GM12878 (cell line): ENCODE measurements at regions not wholly inside any gene's neighbourhood (a gene's known extent, or its start where the extent isn't known, plus 50 kb on each side); places are given as distances from the start of the nearest gene placed in this dataset.

Source experiments
- ATAC-seq: fragments of 200-7000 bp; cut with Tn5 transposase; 3 replicates; pipeline ENCODE4 v1.9.1; 2020; ENCODE audit warnings: mild to moderate bottlenecking, moderate library complexity
- BruUV-seq: library from RNA; stranded (reverse); fragments of 400-500 nt; replicated peaks from 2 replicates; lab custom pipeline; 2021; lab: Mats Ljungman, UMichigan
- CTCF ChIA-PET: fragments of 300-600 bp; sonication (Branson Sonifier 250); formaldehyde crosslinking; extraction: SDS; loops from one replicate; lab custom pipeline; 2021; ENCODE audit warnings: inconsistent platforms; lab: Yijun Ruan, JAX
- POLR2A ChIA-PET: fragments of 350-600 bp; formaldehyde crosslinking; extraction: SDS; loops from one replicate; lab custom pipeline; 2021; ENCODE audit warnings: inconsistent platforms; lab: Charles Lee
- RAD21 ChIA-PET: fragments of 300-600 bp; sonication (Branson Sonifier 250); formaldehyde crosslinking; loops from one replicate; lab custom pipeline; 2023; ENCODE audit warnings: antibody characterized with exemption; ENCODE audit not compliant: unreplicated experiment; lab: Charles Lee
- SMC1A ChIA-PET: fragments of 300-600 bp; sonication (Branson Sonifier 250); formaldehyde crosslinking; loops from one replicate; lab custom pipeline; 2023; ENCODE audit not compliant: unreplicated experiment, uncharacterized antibody; lab: Charles Lee
- DNase-seq: peaks from one replicate; pipeline ENCODE4 v3.0.0-alpha.2; 2011; ENCODE audit warnings: low read depth, low spot score
- FAIRE-seq: peaks from 3 replicates; lab custom pipeline; 2011; peaks lifted over from hg19 to GRCh38; lab: Jason Lieb, UNC
- H2AFZ ChIP-seq: 2 replicates; pipeline ENCODE4 v1.6.0; 2011; ENCODE audit warnings: low read depth, low read length, control low read depth; ENCODE audit not compliant: control insufficient read depth
- H3K27ac ChIP-seq: 2 replicates; pipeline ENCODE4 v1.5.1; 2011; ENCODE audit warnings: control low read depth; ENCODE audit not compliant: control insufficient read depth, insufficient read depth
- H3K27me3 ChIP-seq, 2 experiments: replicated peaks in 1 of 2; 2 replicates each; pipeline versions ENCODE4 v1.6.0 to v1.6.1; 2011; ENCODE audit warnings: low read length in 1 of 2; ENCODE audit not compliant: control insufficient read depth in 2 of 2, insufficient read depth in 2 of 2
- H3K36me3 ChIP-seq, 2 experiments: 2 replicates each; pipeline ENCODE4 v1.5.1; 2011; ENCODE audit warnings: low read length in 1 of 2; ENCODE audit not compliant: control insufficient read depth in 2 of 2, insufficient read depth in 2 of 2
- H3K4me1 ChIP-seq: 2 replicates; pipeline ENCODE4 v1.6.1; 2011; ENCODE audit warnings: mild to moderate bottlenecking, low read length, moderate library complexity, mixed read lengths; ENCODE audit not compliant: control insufficient read depth, insufficient read depth
- H3K4me2 ChIP-seq: 2 replicates; pipeline ENCODE4 v1.6.0; 2011; ENCODE audit warnings: control low read depth; ENCODE audit not compliant: control insufficient read depth, insufficient read depth
- H3K4me3 ChIP-seq: fragments of 200-600 bp; sonication (generic); 2 replicates; pipeline ENCODE4 v1.5.1; 2016
- H3K79me2 ChIP-seq: 2 replicates; pipeline ENCODE4 v1.6.0; 2011; ENCODE audit warnings: low read length; ENCODE audit not compliant: control insufficient read depth, insufficient read depth
- H3K9ac ChIP-seq: 2 replicates; pipeline ENCODE4 v1.8.0; 2011; ENCODE audit warnings: low read length, control low read depth, mixed read lengths; ENCODE audit not compliant: control insufficient read depth, insufficient read depth
- H3K9me3 ChIP-seq: replicated peaks from 3 replicates; pipeline ENCODE4 v1.5.1; 2011; ENCODE audit warnings: mild to moderate bottlenecking, low read length; ENCODE audit not compliant: control insufficient read depth, insufficient read depth
- H4K20me1 ChIP-seq: 2 replicates; pipeline ENCODE4 v1.6.0; 2011; ENCODE audit not compliant: control insufficient read depth, insufficient read depth
- ASH2L ChIP-seq: fragments of 300-600, 200-600 bp; sonication (generic); IDR thresholded peaks from 2 replicates; pipeline ENCODE4 v1.6.1; 2017; ENCODE audit warnings: low read depth, mild to moderate bottlenecking, borderline replicate concordance
- BCLAF1 ChIP-seq: fragments of 450-650 bp; IDR thresholded peaks from 2 replicates; pipeline ENCODE4 v1.6.1; 2017; ENCODE audit warnings: antibody characterized with exemption, mild to moderate bottlenecking, moderate library complexity
- BRCA1 ChIP-seq: IDR thresholded peaks from 2 replicates; pipeline ENCODE4 v1.6.1; 2011; ENCODE audit warnings: low read depth, low read length, improper control_type of control experiment
- CREM ChIP-seq: IDR thresholded peaks from 2 replicates; pipeline ENCODE4 v1.6.1; 2014; ENCODE audit warnings: antibody characterized with exemption, low read depth
- EGR1 ChIP-seq, 2 experiments: IDR thresholded peaks; 1 replicate in 1 of 2; 2 replicates in 1 of 2; pipeline ENCODE4 v1.6.1; 2011 to 2012; ENCODE audit warnings: low read depth in 2 of 2, low read length in 2 of 2, borderline replicate concordance in 1 of 2, mild to moderate bottlenecking in 1 of 2, moderate library complexity in 1 of 2
- FOS ChIP-seq: IDR thresholded peaks from 3 replicates; pipeline ENCODE4 v1.6.1; 2011; ENCODE audit warnings: borderline replicate concordance; ENCODE audit not compliant: insufficient read length; ENCODE audit errors: extremely low read depth
- FOXM1 ChIP-seq: IDR thresholded peaks from 2 replicates; pipeline ENCODE4 v1.6.1; 2012; ENCODE audit warnings: low read depth, mild to moderate bottlenecking, inconsistent platforms, low read length, moderate library complexity
- IKZF1 ChIP-seq: fragments of 450-650 bp; conservative IDR thresholded peaks from 2 replicates; pipeline ENCODE4 v1.6.1; 2017; ENCODE audit warnings: antibody characterized with exemption, mild to moderate bottlenecking
- POLR2AphosphoS5 ChIP-seq: IDR thresholded peaks from 2 replicates; pipeline ENCODE4 v1.6.1; 2011; ENCODE audit warnings: mild to moderate bottlenecking, low read length, inconsistent platforms
- POU2F2 ChIP-seq: IDR thresholded peaks from 3 replicates; pipeline ENCODE4 v1.6.1; 2011; ENCODE audit warnings: low read depth, mild to moderate bottlenecking, low read length, borderline replicate concordance
- RCOR1 ChIP-seq: conservative IDR thresholded peaks from 2 replicates; pipeline ENCODE4 v1.6.1; 2012; ENCODE audit warnings: low read depth, low read length, improper control_type of control experiment
- SMAD1 ChIP-seq: fragments of 450-650 bp; IDR thresholded peaks from 2 replicates; pipeline ENCODE4 v1.6.1; 2018; ENCODE audit warnings: mild to moderate bottlenecking, low read depth; ENCODE audit not compliant: partially characterized antibody
- ZBTB33 ChIP-seq: fragments of 450-650 bp; IDR thresholded peaks from 2 replicates; pipeline ENCODE4 v1.6.1; 2017; ENCODE audit warnings: mild to moderate bottlenecking
- ZNF687 ChIP-seq: fragments of 450-650 bp; IDR thresholded peaks from 2 replicates; pipeline ENCODE4 v1.6.1; 2017; ENCODE audit warnings: mild to moderate bottlenecking, moderate library complexity
- in situ Hi-C: fragments of 300-500 bp; cut with MboI; formaldehyde crosslinking; loops from 9 replicates; pipeline ENCODE4 v1.14.3; 2018; ENCODE audit warnings: mixed read lengths
- intact Hi-C: fragments of 100-400 bp; cut with micrococcal nuclease; formaldehyde crosslinking; loops from one replicate; pipeline ENCODE4 v1.14.2; 2022; ENCODE audit not compliant: unreplicated experiment

GRCh38 chr2:107436281-107436680 is 390.4 kb upstream of the RGPD4 start (continued):
- TF ChIP-seq BCLAF1 (no peak), ASH2L (no peak), FOS (no peak), BRCA1 (no peak), SMAD1 (no peak)

- RAD21 ChIA-PET = no interaction called here
- no peaks in the 10 kb centered on the region for H3K9me3 ChIP-seq
- no peaks in the 10 kb centered on the region for H3K79me2 ChIP-seq
- POLR2A ChIA-PET = no interaction called here
- DNase-seq (no peak), FAIRE-seq (no peak), ATAC-seq (no peak)
- no peak overlapping the region for H3K9ac ChIP-seq
- intact Hi-C loops (no loop called here), in situ Hi-C loops (no loop called here)
- CTCF ChIA-PET = no interaction called here
- H3K4me1 ChIP-seq = no peaks in the 10 kb centered on the region
- SMC1A ChIA-PET = no interaction called here
- no peak overlapping the region for H2AFZ ChIP-seq
- BruUV-seq = no TSS peak
- H3K36me3 ChIP-seq = no peaks in the 10 kb centered on the region
- H3K27me3 ChIP-seq = no peaks in the 10 kb centered on the region
- H3K27ac ChIP-seq = no peak overlapping the region
- H3K4me3 ChIP-seq = no peak overlapping the region
- H3K4me2 ChIP-seq = no peak overlapping the region
- no peaks in the 10 kb centered on the region for H4K20me1 ChIP-seq
- TF ChIP-seq POLR2AphosphoS5 = no peak
- no peak for TF ChIP-seq ZNF687
- no peak for TF ChIP-seq CREM
- TF ChIP-seq ZBTB33 = no peak
- TF ChIP-seq RCOR1 = no peak
- TF ChIP-seq IKZF1 = no peak
- no peak for TF ChIP-seq POU2F2
- TF ChIP-seq EGR1 (IDR thresholded peaks at IDR 0.05; ENCODE audit: borderline replicate concordance in 1 of 2, low read depth in 2 of 2, low read length in 2 of 2) = no peak
- no peak for TF ChIP-seq FOXM1
Measured at GRCh38 chr2:107437265-107437664, 389.4 kb upstream of the RGPD4 start.
